Fibroblast of lung (primary cell): ENCODE measurements at regions not wholly inside any gene's neighbourhood (a gene's known extent, or its start where the extent isn't known, plus 50 kb on each side); places are given as distances from the start of the nearest gene placed in this dataset.

ENCODE experiments used
- DNase-seq, 2 donors: peaks; one replicate each; pipeline versions ENCODE4 v3.0.0 to v3.0.0-alpha.2; 2010; ENCODE audit warnings: low read depth in 2 of 2
- H2AFZ ChIP-seq: 2 replicates; pipeline ENCODE4 v1.5.1; 2012; ENCODE audit warnings: low read length, control low read depth, inconsistent platforms
- H3K27ac ChIP-seq: 2 replicates; pipeline ENCODE4 v1.5.1; 2011; ENCODE audit warnings: low read length, control low read depth; ENCODE audit not compliant: insufficient read depth
- H3K27me3 ChIP-seq: 2 replicates; pipeline ENCODE4 v1.5.1; 2011; ENCODE audit warnings: mild to moderate bottlenecking, low read length; ENCODE audit not compliant: control insufficient read depth, insufficient read depth
- H3K36me3 ChIP-seq: 2 replicates; pipeline ENCODE4 v1.5.1; 2011; ENCODE audit warnings: low read length; ENCODE audit not compliant: control insufficient read depth, insufficient read depth
- H3K4me1 ChIP-seq: 2 replicates; pipeline ENCODE4 v1.5.1; 2011; ENCODE audit warnings: low read length; ENCODE audit not compliant: control insufficient read depth, insufficient read depth; ENCODE audit errors: extremely low read depth
- H3K4me2 ChIP-seq: 2 replicates; pipeline ENCODE4 v1.5.1; 2011; ENCODE audit warnings: low read length, control low read depth; ENCODE audit not compliant: insufficient read depth; ENCODE audit errors: extremely low read depth
- H3K4me3 ChIP-seq, 4 experiments: fragments of 200-600 bp in 1 of 4; sonication (generic) in 1 of 4; replicated peaks in 1 of 4; 2 replicates each; pipeline ENCODE4 v1.5.1; 2011 to 2016; ENCODE audit warnings: low read length in 4 of 4, low read depth in 3 of 4, mild to moderate bottlenecking in 3 of 4, control low read depth in 2 of 4, inconsistent platforms in 1 of 4, mixed read lengths in 1 of 4; ENCODE audit not compliant: insufficient read depth in 1 of 4; ENCODE audit errors: control extremely low read depth in 1 of 4
- H3K79me2 ChIP-seq: 2 replicates; pipeline ENCODE4 v1.5.1; 2012; ENCODE audit warnings: mild to moderate bottlenecking, low read length, inconsistent platforms; ENCODE audit not compliant: control insufficient read depth, insufficient read depth
- H3K9ac ChIP-seq: 2 replicates; pipeline ENCODE4 v1.5.1; 2011; ENCODE audit warnings: mild to moderate bottlenecking, low read length, control low read depth; ENCODE audit not compliant: insufficient read depth
- H3K9me3 ChIP-seq: 2 replicates; pipeline ENCODE4 v1.5.1; 2012; ENCODE audit warnings: low read depth, low read length; ENCODE audit not compliant: control insufficient read depth, insufficient read depth
- H4K20me1 ChIP-seq: 2 replicates; pipeline ENCODE4 v1.5.1; 2011; ENCODE audit warnings: low read length; ENCODE audit not compliant: control insufficient read depth, insufficient read depth; ENCODE audit errors: extremely low read depth
- EZH2 ChIP-seq: IDR thresholded peaks from 2 replicates; pipeline ENCODE4 v1.5.1; 2012; ENCODE audit warnings: low read length, control low read depth, mild to moderate bottlenecking; ENCODE audit errors: missing control alignments
- TF ChIP-seq, protein P1 (sequence below), 2 donors: IDR thresholded peaks in 1 of 2; conservative IDR thresholded peaks in 1 of 2; 1 replicate in 1 of 2; 2 replicates in 1 of 2; pipeline ENCODE4 v1.5.1; 2011 to 2012; ENCODE audit warnings: low read length in 2 of 2, control low read depth in 1 of 2, inconsistent platforms in 1 of 2, low read depth in 1 of 2, mild to moderate bottlenecking in 1 of 2

DNA sequence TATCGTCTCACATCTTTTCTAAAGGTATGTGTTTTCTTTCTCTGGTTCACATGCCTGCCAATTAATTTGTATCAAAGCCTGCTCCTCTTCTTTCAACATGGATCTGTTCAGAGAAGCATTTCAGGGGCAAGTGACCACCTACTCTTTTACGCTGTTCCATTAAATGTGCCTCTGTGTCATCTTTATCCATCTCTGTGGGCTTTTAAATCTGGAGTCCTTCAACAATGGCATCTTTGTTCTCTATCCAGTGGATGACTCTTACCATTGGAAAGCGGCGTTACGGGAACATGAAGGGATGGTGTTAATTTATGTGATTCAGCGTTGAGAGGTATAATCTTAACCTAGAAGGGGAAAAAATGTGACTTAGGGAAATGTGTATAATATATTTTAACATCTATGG, 92.7 kb upstream of the CFAP20DC start:
- no peaks in the 10 kb centered on the region for H4K20me1 ChIP-seq
- no peaks in the 10 kb centered on the region for H3K9me3 ChIP-seq
- H3K4me2 ChIP-seq = no peak overlapping the region
- H3K27ac ChIP-seq = no peak overlapping the region
- no peaks in the 10 kb centered on the region for H3K27me3 ChIP-seq
- DNase-seq = peak in 1 of 2 donors; percentile 58
- no peaks in the 10 kb centered on the region for H3K79me2 ChIP-seq
- H3K36me3 ChIP-seq = no peaks in the 10 kb centered on the region
- no peak overlapping the region for H3K4me3 ChIP-seq
- TF ChIP-seq EZH2 = no peak
- TF ChIP-seq, protein P1, sequence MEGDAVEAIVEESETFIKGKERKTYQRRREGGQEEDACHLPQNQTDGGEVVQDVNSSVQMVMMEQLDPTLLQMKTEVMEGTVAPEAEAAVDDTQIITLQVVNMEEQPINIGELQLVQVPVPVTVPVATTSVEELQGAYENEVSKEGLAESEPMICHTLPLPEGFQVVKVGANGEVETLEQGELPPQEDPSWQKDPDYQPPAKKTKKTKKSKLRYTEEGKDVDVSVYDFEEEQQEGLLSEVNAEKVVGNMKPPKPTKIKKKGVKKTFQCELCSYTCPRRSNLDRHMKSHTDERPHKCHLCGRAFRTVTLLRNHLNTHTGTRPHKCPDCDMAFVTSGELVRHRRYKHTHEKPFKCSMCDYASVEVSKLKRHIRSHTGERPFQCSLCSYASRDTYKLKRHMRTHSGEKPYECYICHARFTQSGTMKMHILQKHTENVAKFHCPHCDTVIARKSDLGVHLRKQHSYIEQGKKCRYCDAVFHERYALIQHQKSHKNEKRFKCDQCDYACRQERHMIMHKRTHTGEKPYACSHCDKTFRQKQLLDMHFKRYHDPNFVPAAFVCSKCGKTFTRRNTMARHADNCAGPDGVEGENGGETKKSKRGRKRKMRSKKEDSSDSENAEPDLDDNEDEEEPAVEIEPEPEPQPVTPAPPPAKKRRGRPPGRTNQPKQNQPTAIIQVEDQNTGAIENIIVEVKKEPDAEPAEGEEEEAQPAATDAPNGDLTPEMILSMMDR (conservative IDR thresholded peaks at IDR 0.05 in 1 of 2, IDR thresholded peaks at IDR 0.05 in 1 of 2; ENCODE audit: low read depth in 1 of 2, low read length in 2 of 2) = no peak
- H2AFZ ChIP-seq = no peak overlapping the region
- H3K4me1 ChIP-seq = no peaks in the 10 kb centered on the region
- no peak overlapping the region for H3K9ac ChIP-seq

DNA sequence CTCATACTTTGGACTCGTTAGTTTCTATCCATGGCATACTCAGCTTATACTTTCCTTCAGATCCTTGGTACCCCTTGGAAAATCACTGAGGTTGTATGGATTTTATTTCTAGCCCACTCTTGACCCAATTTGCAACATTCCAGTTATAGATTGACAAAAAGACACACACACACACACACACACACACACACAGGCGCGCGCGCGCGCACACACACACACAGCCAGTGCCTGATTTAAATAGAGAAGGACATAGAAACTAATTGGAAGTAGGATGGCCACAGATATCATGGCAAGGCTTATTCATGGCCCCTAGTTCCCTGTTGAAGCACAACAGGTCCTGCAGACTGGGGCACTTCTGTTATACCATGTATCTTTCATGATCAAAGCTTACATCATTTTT, 89.1 kb upstream of the CFAP20DC start:
- TF ChIP-seq, protein P1 (conservative IDR thresholded peaks at IDR 0.05 in 1 of 2, IDR thresholded peaks at IDR 0.05 in 1 of 2; ENCODE audit: low read depth in 1 of 2, low read length in 2 of 2) = no peak
- TF ChIP-seq EZH2 = no peak
- H2AFZ ChIP-seq = no peak overlapping the region
- H3K9me3 ChIP-seq = no peaks in the 10 kb centered on the region
- no peak overlapping the region for H3K27ac ChIP-seq
- no peaks in the 10 kb centered on the region for H3K4me1 ChIP-seq
- H3K79me2 ChIP-seq = no peaks in the 10 kb centered on the region
- H3K27me3 ChIP-seq = no peaks in the 10 kb centered on the region
- H3K4me3 ChIP-seq = no peak overlapping the region
- H3K36me3 ChIP-seq = no peaks in the 10 kb centered on the region
- H3K9ac ChIP-seq = no peak overlapping the region
- no peak for DNase-seq
- H4K20me1 ChIP-seq = no peaks in the 10 kb centered on the region
- H3K4me2 ChIP-seq = no peak overlapping the region

DNA sequence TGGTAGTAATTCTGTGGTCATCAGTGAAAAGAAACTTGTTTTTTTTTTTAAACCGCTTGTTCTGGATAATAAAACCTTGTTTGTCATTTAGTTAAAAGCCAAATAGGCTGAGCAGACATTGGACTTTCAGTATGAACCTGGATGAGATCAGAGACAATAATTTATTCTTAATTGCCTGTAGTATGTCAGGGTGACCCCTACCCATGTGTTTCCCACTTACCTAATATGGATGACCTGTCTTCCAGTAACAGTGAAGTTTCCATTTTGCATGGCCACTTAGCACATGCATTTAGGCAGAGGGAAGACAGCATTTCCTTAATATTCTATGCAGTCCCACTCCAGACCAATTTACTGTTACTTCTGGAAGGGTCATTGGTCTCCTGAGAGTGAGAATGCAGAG, 87.6 kb upstream of the CFAP20DC start:
- Histone ChIP-seq H3K4me1 (no peaks in the 10 kb centered on the region), H3K27me3 (no peaks in the 10 kb centered on the region), H4K20me1 (no peaks in the 10 kb centered on the region), H3K4me3 (no peak overlapping the region), H3K9ac (no peak overlapping the region), H3K36me3 (no peaks in the 10 kb centered on the region), H2AFZ (no peak overlapping the region), H3K9me3 (no peaks in the 10 kb centered on the region), H3K27ac (no peak overlapping the region), H3K79me2 (no peaks in the 10 kb centered on the region), H3K4me2 (no peak overlapping the region)
- TF ChIP-seq, protein P1 (conservative IDR thresholded peaks at IDR 0.05 in 1 of 2, IDR thresholded peaks at IDR 0.05 in 1 of 2; ENCODE audit: low read depth in 1 of 2, low read length in 2 of 2) = no peak
- DNase-seq = no peak
